MV-4-11 (cell line): ENCODE measurements at regions not wholly inside any gene's neighbourhood (a gene's known extent, or its start where the extent isn't known, plus 50 kb on each side); places are given as distances from the start of the nearest gene placed in this dataset.
"Not testable (repeated sequence)": the region's sequence is repeated elsewhere in the genome, so short reads cannot be mapped to it uniquely, and the experiment has no call there.

Source experiments
- DNase-seq: peaks from one replicate; lab custom pipeline; 2025; lab: John Stamatoyannopoulos, UW

DNA sequence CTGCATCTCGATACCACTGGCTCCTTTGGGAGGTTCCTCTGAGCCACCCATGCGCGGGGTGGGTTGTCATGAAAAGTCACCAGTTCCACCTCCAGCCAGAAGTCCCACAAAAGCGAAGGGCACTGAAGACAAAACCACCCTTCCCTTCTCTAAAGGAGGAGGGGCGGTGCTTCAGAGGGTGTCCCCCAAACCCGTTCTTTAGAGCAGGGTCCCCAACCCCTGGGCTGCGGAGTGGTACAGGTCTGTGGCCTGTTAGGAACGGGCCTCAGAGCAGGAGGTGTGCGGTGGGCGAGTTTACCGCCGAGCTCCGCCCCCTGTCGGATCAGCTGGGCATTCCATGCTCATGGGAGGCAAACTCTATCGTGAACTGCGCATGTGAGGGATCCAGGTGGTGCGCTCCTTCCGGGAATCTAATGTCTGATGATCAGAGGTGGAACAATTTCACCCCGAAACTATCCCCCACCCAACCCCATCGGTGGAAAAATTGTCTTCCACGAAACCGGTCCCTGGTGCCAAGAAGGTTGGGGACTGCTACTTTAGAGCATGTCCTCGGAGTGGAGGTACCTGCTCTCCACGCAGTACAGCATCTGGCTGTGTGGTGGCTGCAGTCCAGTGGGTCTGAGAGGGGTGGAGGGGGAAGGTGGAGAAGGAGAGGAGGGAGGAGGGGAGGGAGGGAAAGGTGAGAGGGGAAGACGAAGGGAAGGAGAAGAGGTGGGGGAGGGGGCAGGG, 72.9 kb upstream of the SEPTIN5 start:
- DNase-seq, result no peak

DNA sequence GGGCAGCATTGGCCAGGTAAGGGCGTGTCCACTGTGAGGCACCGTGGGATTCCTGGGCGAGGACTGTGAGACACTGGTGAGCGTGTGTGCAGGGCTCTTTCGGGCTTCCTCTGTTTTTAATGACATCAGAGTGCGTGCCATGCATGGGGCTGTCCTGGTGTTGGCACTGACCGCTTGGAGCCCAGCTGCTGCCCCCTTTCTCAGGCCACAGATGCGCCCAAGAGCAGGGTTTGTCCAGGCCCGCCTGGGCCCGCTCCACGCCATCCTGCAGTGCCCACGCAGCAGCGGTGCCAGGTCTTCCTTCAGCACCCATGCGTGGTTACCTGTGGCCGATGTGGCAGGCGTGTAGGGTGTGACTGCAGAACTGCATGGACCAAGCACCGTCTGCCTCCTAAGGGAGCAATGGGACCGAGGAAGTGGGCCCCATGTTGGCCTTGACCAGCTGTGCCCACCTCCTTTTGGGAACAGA, 72.3 kb upstream of the SEPTIN5 start:
- DNase-seq, result no peak

DNA sequence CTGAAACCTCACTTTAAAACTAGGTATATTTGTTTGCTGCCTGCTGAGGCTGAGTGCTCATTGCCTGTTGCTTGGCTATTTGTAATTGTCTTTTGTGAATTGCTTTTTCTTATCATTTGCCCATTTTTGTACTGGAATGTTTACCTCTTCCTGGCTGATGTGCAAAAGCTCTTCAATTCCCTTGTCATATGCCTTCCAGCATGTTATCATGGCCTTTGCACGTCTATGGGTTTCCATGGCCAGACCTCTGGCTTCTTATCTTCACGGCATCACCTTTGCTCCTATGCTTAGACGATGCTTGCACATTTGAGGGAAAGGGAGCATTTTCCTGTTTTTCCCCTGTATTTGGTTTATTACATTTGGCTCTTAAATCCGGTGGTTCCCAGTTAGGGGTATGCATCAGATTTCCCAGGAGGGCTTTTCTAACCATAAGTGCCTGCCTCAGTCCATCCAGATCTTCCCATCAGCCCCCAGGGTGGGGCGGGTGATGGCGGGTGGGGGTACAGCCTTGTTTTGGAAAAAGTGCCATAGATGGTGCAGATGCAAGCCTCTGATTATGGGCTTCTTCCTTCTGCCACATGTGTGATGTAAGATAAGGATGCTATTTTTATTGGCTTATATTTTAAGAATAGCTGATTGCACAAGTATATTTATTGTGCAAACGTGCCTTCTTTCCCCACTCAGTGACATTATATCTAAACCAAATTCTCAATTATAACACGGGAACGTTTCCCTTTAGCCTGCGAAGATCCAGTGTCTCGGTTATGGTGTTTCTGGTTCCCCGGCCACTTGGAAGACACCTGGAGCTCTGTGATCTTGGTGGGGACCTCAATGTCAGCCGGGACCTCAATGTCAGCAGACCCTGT, 70.6 kb upstream of the SEPTIN5 start:
- DNase-seq, result peak; percentile 89

DNA sequence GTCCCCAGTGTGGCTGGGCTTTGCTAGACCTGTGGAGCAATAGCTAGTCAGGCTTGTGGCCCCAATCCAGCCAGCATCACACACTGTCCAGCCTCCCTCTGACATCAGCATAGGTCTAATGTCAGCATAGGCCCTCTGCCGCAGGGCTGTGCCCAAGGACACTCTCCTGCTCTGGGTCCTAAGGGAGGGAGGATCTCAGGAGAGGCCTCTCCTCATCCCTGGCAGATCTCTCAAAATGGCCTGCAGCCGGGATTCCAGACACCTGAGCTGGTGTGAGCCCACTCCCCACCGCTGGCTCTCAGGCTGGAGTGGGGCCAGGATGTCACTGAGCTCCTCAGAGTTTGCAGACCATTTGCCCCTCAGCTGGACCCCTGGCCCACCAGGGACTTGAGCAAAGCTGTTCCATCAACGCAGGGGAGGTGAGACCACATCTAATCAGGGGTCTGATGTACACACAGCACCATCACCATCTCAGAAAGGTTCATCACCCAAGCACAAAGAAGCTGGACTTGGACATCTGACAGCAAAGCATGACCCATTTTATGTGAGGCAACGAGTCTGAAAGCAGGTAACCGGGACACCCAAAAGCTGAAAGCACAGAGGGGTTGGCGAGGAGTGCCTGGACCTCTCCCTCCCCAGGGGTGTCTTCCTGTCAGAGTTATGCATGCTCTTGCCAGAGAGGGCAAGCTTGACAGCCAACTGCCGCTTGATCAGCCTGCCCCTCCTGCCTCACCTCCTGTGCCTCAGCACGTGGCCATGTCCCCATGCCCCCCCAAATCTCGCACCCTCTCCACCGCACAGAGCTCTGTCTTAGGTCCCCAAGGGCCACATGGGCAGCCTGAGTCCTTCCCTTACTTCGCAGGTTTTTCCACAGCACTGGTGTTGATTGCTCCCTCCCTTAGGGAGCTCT, 69.7 kb upstream of the SEPTIN5 start:
- peak; percentile 83 for DNase-seq

DNA sequence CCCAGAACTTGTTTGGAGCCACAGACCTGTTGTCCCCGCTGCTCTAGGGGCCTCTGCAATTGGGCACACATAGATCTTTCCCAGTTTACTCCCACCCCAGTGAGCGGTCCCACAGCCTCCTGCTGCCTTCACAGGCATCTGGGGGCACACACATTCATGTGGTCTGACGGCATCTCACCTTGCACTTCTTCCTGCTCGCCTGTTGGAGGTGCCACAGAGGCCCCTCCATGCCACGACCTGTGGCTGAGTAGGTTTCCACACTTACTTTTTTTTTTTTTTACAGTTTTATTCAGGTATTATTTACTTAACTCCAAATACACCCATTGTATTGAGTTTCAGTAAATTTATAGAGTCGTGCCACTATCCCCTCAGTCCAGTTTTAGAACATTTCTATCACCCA, 68.9 kb upstream of the SEPTIN5 start:
- DNase-seq, result no peak

DNA sequence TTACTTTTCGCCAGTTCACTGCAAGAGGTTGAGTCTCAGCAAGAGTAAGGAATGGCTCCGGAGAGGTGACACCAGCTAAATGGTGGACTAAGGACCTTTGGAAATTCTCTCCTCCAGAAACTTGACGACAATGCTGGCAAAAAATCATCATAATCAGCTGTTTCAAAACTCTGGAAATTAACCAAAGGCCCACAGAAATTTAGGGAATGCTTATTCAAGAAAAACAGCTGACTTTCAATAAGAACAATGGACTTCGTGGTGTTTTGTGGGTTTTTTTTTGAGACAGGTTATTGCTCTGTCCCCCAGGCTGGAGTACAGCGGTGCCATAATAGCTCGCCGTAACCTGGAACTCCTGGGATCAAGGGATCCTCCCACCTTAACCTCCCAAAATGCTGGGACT, 68.4 kb upstream of the SEPTIN5 start:
- no peak for DNase-seq

DNA sequence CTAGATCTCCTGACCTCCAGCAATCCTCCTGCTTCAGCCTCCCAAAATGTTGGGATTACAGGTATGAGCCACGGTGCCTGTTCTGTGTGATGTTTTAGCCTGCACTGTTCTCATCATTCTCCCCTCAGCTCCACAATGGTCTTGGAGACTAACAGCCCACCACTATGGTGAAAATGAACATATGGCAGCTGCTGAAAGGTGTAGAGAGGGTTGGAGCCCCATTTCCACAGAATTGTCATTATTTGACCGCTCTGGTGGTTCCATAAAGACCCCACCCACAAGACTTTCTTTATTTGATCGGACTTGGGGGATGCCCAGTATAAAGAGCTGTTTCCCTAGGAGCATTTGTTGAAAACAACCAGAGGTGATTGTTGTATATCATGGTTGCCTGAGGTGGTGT, 67.9 kb upstream of the SEPTIN5 start:
- no peak for DNase-seq

DNA sequence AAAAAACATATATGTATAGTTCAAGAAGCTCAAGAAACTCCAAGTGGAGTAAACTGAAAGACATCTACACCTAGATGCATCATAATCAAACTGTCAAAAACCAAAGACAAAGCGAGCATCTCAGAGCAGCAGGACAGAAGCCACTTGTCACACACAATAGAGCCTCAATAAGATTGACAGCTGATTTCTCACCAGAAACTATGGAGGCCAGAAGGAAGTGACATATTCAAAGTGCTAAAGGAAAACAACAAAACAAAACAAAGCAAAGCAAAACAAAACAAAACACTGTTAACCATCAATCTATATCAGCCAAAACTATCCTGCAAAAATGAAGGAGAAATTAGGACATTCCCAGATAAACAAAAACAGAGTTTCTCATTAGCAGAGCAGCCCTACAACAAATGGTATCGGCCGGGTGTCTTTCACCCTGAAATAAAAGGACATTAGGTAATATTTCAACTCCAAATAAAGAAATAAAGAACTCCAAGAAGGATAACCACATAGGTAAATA, 65.8 kb upstream of the SEPTIN5 start:
- peak; percentile 46 for DNase-seq

DNA sequence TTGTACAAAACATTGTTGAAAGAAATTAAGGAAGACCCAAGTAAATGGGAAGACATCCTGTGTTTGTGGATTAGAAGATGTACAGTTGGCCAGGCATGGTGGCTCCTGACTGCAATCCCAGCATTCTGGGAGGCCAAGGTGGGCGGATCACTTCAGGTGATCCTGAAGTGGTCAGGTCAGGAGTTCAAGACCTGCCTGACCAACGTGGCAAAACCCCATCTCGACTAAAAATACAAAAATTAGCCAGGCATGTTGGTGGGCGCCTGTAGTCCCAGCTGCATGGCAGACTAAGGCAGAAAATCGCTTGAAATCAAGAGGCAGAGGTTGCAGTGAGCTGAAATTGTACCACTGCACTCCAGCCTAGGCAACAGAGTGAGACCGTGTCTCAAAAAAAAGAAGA, 62.0 kb upstream of the SEPTIN5 start:
- DNase-seq, result no peak

DNA sequence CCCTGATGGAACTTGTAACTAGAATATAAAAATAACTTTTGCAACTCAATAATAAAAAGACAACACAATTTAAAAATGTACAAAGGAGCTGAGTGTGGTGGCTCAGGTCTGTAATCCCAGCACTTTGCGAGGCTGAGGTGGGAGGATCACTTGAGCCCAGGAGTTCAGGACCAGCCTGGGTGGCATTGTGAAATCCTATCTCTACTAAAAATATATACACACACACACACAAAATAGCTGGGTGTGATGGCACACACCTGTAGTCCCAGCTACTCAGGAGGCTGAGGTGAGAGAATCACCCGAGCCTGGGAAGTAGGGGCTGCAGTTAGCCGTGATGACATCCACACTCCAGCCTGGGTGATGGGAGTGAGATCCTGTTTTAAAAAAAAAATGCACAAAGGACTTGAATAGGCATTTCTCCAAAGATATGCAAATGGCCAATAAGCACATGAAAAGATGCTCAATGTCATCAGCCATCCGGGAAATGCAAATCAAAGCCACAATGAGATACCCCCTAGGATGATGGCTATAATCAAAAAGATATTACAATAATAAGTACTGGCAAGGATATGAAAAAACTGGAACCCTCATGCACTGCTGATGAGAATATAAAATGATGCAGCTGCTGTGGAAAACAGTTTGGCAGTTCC, 59.8 kb upstream of the SEPTIN5 start:
- DNase-seq, result no peak

DNA sequence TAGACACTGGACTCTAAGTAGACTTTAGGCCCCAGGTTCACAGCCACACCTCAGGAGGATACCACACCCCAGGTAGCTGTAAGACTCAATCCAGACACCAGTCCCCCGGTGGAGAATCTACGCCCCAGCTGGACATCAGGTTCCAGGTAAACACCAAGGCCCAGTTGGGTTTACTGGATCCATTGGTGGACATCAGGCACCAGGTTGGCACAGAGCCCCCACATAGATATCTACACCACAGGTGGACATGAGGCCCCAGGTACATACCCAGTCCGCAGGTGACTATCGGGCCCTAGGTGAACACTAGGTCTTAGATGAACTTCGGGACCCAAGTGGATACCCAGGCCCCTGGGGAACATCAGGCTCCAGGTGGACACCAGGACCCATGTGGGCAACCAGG, 58.9 kb upstream of the SEPTIN5 start:
- DNase-seq, result no peak

DNA sequence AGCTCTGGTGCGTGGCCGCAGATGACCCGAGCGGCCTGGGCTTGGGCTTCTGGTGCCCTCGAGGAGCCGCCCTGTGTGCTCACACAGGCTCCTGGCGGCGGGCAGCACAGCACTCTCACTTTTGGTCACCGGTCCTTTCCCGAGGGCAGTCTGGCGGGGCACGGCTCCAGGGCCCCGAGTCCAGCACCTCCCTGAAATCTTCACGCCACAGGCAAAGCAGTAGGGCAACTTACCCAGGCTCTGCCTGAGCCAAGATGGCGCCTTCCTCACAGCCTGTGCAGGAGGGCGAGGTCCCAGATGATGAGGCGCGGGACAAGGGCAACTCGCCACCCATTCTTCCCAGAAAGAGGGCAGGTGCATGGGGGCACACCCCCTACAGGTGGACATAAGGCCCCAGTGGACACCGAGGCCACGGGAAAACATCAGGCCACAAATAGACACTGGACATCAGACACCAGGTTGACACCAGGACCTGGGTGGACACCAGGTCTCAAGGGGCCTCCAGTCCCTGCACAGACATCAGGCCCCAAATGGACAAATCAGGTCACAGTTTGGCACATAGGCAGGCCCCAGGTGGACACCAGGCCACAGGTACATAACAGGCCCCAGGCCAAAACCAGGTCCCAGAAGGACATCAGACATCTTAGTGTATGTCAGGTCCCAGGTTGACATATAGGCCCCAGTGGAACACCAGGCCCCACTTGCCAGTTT, 57.6 kb upstream of the SEPTIN5 start:
- no peak for DNase-seq

DNA sequence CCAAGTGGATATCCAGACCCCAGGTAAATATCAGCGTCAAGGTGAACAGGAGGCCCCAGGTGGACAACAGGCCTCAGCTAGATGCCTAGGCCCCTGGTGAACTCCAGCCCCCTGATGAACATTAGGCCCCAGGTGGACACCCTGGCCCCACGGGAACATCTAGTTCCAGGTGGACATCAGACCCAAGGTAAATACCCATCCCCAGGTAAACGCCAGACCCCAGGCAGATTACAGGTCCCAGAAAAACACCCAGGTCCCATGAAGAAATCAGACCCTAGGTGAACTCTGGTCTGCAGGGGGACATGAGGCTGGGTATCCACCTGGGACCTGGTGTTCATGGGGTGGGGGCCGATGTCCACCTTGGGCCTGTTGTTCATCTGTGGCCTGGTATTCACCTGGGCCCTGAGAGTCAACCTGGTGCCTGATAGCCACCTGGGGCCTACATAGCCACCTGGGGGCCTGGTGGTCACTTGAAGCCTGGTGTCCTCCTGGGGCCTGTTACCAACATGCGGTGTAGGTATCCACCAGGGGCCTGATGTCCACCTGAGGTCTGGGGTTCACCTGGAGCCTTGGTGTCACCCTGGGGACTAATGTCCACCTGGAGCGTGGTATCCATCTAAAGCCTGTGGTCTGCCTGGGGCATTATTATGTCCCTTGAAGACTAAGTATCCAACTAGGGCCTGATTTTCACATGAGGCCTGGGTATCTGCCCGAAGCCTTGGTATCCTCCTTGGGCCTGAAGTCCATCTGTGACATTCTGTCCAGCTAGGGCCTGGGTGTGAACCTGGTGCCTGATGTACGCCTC, 56.8 kb upstream of the SEPTIN5 start:
- no peak for DNase-seq

DNA sequence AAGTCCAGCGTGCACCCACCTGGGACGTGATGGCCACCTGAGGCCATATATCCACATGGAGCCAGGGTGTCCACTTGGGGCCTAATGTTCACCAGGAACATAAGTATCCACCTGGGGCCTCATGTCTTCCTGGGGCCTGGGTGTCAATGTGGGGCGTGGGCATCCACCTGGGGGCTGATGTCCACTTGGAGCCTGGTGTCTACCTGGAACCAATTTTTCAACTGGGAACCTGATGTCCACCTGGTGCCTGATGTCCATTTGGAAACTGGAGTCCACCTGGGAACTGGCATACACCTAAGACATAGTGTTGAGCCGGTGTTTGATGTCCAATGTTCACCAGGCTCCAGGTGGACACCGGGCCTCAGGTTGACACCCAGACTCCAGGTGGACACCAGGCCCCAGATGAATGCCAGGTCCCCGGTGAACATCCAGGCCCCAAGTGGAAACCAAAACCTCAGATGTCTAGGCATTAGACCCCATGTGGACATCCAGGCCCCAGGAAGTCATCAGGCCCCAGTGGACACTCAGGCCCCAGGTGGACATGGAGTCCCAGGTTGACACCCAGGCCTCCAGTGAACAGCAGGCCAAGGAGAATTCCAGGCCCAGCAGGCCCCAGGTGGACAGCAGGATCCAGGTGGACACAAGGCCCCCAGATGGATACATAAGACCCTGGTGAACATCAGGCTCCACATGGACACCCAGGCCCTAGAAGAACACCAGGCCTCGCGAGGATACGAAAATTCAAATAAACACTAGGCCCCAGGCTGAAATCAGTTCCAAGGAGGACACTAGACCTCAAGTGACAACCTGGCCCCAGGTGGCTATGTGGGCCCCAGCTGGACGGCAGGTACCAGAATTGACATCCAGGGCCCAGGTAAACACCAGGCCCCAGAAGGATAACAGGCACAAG, 56.0 kb upstream of the SEPTIN5 start:
- no peak for DNase-seq

DNA sequence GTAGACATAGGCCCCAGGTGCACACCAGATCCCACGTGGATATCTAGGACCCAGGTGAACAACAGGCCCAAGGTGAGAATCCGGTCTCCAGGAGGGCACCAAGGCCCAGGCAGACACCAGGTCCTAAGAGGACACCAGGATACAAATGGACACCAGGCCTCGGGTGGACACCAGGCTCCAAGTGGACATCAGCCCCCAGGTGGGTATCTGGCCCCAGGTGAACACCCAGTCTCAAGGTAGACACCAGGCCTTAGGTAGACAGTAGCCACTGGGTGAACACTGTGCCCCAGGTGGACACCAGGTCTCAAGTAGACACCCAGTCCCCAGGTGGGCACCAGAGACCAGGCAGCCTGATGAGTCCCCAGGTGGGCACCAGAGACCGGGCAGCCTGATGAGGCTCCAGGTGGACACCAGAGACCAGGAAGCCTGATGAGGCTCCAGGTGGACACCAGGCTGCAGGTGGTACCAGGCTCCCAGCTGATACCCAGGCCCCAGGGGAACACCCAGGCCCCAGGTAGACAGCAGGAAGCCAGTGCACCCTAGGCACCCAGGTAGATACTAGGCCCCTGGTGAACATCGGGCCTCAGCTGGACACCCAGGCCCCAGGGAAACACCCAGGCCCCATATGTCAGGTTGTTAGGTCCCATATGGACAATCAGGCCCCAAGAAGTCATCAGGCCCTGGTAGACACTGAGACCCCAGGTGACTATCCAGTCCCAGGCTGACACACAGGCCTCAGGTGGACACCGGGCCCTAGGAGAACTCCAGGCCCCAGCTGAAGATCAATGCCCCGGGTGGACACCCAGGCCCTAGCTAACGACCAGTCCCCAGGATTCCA, 55.1 kb upstream of the SEPTIN5 start:
- DNase-seq, result no peak

DNA sequence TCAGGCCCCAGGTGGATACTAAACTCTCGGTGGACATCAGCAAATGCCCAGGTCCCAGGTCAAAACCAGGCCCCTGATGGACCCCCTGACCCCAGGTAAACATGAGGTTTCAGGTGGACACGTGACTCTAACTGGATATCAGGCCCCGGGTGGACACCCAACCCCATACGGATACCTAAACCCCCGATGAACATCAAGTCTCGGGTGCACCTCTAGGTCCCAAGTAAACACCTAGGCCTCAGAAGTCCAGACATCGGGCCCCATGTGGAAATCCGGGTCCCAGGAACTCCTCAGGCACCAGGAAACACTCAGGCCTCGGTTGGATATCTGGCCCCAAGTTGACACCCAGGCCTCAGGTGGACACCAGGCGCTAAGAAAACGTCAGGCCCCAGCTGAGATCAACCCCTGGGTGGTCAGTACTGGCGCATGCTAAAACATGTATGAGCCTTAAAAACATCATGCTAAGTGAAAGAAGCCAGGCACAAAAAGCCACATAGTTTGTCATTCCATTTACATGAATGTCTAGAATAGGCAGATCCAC, 54.4 kb upstream of the SEPTIN5 start:
- DNase-seq, result no peak

DNA sequence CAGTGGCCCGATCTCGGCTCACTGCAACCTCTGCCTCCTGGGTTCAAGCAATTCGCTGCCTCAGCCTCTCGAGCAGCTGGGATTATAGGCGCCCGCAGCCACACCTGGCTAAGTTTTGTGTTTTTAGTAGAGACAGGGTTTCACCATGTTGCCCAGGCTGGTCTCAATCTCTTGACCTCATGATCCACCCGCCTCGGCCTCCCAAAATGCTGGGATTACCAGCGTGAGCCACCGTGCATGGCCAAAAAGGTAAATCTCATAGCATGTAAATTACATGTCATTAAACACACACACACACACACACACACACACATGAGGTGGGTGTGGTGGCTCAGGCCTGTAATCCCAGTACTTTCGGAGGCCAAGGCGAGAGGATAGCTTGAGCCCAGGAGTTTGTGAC, 53.7 kb upstream of the SEPTIN5 start:
- DNase-seq, result not testable (repeated sequence)

DNA sequence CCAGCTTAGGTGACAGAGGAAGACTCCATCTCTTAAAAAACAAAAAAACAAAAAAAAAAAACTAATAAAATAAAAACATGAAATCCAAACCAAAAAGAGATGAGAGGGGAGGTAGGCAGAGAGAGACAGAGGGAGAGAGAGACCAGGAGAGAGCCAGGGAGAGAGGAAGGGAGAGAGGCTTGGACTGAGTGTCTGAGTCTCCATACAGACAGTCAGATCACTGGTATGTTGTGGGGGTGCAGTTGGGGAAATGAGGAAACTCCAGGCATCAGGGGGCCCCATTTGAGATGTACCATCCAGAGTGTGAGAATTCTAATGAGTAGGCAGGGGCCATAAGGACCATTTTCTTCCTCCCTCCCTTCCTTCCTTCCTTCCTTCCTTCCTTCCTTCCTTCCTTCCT, 53.1 kb upstream of the SEPTIN5 start:
- DNase-seq, result no peak
